VCaP (cell line): ENCODE measurements at regions not wholly inside any gene's neighbourhood (a gene's known extent, or its start where the extent isn't known, plus 50 kb on each side); places are given as distances from the start of the nearest gene placed in this dataset.

Experiments
- H3K27ac ChIP-seq: fragments of 450-650 bp; 2 replicates; pipeline ENCODE4 v1.5.1; 2017
- TF ChIP-seq, protein P1 (sequence below): fragments of 450-650 bp; conservative IDR thresholded peaks from 2 replicates; pipeline ENCODE4 v1.5.1; 2017; ENCODE audit warnings: mild to moderate bottlenecking, moderate library complexity

- TF ChIP-seq, protein P1, sequence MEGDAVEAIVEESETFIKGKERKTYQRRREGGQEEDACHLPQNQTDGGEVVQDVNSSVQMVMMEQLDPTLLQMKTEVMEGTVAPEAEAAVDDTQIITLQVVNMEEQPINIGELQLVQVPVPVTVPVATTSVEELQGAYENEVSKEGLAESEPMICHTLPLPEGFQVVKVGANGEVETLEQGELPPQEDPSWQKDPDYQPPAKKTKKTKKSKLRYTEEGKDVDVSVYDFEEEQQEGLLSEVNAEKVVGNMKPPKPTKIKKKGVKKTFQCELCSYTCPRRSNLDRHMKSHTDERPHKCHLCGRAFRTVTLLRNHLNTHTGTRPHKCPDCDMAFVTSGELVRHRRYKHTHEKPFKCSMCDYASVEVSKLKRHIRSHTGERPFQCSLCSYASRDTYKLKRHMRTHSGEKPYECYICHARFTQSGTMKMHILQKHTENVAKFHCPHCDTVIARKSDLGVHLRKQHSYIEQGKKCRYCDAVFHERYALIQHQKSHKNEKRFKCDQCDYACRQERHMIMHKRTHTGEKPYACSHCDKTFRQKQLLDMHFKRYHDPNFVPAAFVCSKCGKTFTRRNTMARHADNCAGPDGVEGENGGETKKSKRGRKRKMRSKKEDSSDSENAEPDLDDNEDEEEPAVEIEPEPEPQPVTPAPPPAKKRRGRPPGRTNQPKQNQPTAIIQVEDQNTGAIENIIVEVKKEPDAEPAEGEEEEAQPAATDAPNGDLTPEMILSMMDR, result no peak
- H3K27ac ChIP-seq, result peak overlapping the region; percentile 85
Observed at GRCh38 chr3:31249545-31249944, 283.2 kb upstream of the STT3B start.

- TF ChIP-seq, protein P1, result no peak
- peak overlapping the region; percentile 85; the same call in 1 of the 2 replicates for H3K27ac ChIP-seq
Observed at GRCh38 chr3:31250116-31250777, 282.5 kb upstream of the STT3B start.

GRCh38 chr3:31251083-31251482, 281.6 kb upstream of the STT3B start:
- no peak overlapping the region for H3K27ac ChIP-seq
- TF ChIP-seq, protein P1, result no peak

- peak overlapping the region; percentile 64; the same call in 1 of the 2 replicates for H3K27ac ChIP-seq
- TF ChIP-seq, protein P1, result no peak
Observed at GRCh38 chr3:31252216-31253185, 280.2 kb upstream of the STT3B start.

GRCh38 chr3:31253782-31254181, 278.9 kb upstream of the STT3B start:
- TF ChIP-seq, protein P1, result no peak

GRCh38 chr3:31254483-31254882, 278.2 kb upstream of the STT3B start:
- H3K27ac ChIP-seq, result peak overlapping the region; percentile 64
- TF ChIP-seq, protein P1, result no peak

More at GRCh38 chr3:31253782-31254181, 278.9 kb upstream of the STT3B start:
- H3K27ac ChIP-seq, result peak overlapping the region; percentile 64

GRCh38 chr3:31255007-31255581, 277.6 kb upstream of the STT3B start:
- peak overlapping the region; percentile 64 for H3K27ac ChIP-seq
- TF ChIP-seq, protein P1, result no peak
